LNCAP (cell line): ENCODE measurements at regions not wholly inside any gene's neighbourhood (a gene's known extent, or its start where the extent isn't known, plus 50 kb on each side); places are given as distances from the start of the nearest gene placed in this dataset.

Experiments used
- TF ChIP-seq, protein P1 (sequence below): fragments of 450-650 bp; IDR thresholded peaks from 2 replicates; pipeline ENCODE4 v1.5.1; 2017; ENCODE audit warnings: mild to moderate bottlenecking

DNA sequence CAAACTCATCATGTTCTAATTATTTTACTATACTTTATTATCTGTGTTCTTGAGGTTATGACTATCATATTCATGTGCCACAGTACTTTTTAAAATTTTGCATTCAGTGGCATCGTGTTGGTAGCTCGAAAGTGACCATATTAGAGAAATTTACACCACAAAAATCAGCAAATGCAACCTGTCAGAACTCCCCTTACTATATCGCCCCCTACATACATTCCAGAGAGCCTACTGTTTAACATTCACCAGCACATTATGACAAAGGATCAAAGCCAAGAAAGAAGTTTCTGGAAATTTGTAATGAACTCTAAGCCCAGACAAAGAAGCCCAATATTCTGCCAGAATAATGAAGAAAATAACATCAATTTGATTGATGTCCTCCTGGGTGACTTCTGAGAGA, 909.3 kb downstream of the LTN1 start:
- TF ChIP-seq, protein P1, sequence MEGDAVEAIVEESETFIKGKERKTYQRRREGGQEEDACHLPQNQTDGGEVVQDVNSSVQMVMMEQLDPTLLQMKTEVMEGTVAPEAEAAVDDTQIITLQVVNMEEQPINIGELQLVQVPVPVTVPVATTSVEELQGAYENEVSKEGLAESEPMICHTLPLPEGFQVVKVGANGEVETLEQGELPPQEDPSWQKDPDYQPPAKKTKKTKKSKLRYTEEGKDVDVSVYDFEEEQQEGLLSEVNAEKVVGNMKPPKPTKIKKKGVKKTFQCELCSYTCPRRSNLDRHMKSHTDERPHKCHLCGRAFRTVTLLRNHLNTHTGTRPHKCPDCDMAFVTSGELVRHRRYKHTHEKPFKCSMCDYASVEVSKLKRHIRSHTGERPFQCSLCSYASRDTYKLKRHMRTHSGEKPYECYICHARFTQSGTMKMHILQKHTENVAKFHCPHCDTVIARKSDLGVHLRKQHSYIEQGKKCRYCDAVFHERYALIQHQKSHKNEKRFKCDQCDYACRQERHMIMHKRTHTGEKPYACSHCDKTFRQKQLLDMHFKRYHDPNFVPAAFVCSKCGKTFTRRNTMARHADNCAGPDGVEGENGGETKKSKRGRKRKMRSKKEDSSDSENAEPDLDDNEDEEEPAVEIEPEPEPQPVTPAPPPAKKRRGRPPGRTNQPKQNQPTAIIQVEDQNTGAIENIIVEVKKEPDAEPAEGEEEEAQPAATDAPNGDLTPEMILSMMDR = no peak

DNA sequence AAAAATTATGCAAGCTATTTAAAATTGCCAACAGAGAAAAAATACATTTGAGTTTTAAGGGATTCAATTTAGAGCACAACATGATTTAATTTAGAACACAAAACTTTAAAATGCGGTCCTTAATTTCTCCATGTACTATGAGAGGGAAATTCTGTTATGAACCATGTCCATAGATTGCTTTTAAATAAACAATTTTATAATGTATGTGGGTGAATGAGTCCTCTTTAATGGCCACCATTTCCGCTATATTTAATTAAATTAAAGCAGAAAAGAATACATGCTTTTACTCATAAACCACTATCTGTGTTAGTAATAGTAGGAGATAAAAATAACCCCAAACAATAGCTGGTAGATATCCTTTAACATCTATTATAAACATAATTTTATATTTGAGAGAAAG, 914.6 kb downstream of the LTN1 start:
- TF ChIP-seq, protein P1 = no peak

DNA sequence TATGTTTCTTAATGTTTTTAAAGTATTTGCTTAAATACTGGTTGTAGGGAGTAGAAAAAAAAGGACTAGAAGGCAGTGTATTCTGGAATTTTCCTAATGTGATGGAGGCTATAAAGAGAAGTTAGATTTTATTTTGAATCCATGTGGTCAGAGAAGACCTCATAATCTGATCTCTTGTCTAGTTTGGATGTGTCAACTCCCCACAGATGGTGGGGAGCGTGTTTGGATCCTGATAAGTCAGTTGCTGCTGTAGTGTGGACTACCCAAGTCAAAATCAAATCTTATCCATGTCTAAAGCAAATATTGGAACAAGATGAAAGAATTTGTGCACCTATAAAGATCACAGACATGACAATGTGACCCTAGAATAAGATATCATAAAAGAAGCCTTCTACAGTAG, 918.0 kb downstream of the LTN1 start:
- TF ChIP-seq, protein P1 = no peak

DNA sequence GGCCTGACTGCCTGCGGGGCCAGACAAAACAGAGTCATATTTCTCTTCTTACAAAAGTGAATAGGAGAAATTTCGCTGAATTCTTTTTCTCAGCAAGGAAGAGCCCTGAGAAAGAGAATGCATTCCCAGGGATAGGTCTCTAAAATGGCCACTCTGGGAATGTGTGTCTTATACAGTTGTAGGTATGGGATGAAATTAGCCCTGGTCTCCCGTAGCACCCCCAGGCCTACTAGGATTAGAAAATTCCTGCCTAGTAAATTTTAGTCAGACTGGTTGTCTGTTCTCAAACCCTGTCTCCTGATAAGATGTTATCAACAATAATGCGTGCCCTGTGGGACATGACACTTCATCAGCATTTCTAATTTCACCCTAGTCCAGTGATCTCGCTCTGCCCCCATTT, 920.1 kb downstream of the LTN1 start:
- TF ChIP-seq, protein P1 = no peak

DNA sequence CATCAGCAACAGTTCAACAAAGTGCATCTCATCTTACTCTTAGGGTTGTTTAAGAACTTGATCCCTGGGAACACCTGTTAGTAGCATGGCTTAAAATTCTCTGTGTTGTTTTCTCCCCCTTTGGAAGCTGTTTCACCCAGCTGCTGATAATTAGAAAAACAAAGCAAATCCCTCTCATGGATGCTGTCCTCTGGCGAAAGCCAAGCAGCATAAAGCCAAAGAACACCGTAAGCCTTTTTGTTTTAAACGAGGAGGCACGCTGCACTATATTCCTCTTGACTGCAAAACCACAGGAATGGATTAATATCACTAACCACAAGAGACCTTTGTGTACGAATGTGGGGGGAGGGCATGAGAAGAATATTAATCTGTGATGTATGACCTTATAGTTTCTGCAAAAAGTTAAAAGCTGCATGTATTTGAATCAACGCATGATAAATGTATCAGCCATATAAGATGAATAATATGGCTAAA, 923.2 kb downstream of the LTN1 start:
- TF ChIP-seq, protein P1 = no peak

DNA sequence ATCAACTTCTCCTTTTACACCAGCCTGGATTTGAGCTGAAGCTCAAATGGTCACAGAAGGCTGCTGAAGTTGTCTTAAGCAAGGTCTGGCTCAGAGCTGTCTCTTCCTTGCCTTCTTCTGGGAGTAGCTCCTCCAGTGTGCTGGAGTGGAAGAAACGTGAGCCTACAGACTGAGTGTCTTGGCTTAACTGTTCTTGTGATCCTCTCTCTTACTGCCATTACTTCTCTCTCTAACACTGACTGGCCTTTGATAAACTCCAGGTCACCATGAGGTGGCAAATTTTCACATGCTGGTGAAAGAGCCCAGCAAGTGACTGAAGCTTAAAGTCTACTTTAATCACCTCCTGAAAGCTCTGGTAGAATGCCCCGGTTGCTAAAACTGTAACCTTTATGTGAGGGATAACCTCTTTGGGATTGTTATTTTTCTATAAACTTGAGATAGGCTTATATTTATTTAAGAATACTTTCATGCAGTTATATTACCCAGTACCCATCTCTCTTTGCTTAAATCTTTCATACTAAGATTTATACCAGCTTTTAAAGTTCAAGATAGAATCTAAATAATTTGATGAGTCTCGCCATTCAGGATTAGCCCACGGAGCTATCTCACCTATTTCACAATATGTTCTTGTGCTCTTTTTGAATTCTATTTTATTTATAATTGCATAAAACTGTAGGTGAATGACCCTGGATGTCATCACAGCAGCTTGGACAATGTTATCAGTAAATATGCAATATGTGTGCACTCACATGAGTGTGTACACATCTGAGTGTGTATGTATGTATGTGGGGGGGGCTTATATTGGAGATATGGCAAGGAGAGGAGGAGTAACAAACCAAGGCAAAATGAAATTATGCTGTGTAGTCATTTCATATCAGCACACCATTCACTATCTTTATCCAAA, 924.0 kb downstream of the LTN1 start:
- TF ChIP-seq, protein P1 = no peak

DNA sequence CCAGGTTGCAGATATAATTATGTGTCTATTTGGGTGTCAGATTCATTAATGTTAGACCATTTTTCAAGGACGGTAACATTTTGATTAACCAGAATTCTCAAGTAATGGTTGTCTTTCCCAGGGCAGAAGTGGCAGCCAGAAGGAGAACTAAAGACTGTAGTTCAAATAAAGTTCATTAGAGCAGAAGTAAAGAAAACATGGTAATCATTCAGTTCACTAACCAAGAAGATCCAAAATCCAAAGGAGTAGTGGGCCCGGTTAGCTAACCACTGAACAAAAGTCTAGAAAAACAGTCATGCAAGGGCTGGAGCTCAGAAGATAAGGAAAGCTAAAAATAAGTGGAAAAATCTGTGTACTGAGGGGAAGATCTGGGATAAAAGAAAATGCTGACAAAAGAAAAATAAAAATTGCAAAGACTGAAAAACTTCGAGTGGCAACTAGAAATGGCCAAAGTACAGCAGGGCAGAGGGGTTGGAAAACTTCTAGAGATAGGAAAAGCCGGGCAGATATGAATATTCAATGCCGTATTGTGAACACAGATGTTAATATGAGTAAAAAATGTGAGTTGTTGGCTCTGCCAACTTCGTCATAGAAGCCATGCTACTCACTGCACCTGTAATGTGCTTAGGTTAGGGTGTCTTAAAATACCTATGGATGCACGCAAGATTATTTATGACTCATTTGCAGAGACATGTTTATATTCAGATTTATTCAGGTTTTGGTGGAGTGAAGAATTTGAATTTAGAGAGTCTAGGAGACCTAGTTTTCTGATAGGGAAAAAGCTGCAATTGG, 925.9 kb downstream of the LTN1 start:
- TF ChIP-seq, protein P1 = no peak
